ENCODE measurements at regions not wholly inside any gene's neighbourhood (a gene's known extent, or its start where the extent isn't known, plus 50 kb on each side); places are given as distances from the start of the nearest gene placed in this dataset.

DNA sequence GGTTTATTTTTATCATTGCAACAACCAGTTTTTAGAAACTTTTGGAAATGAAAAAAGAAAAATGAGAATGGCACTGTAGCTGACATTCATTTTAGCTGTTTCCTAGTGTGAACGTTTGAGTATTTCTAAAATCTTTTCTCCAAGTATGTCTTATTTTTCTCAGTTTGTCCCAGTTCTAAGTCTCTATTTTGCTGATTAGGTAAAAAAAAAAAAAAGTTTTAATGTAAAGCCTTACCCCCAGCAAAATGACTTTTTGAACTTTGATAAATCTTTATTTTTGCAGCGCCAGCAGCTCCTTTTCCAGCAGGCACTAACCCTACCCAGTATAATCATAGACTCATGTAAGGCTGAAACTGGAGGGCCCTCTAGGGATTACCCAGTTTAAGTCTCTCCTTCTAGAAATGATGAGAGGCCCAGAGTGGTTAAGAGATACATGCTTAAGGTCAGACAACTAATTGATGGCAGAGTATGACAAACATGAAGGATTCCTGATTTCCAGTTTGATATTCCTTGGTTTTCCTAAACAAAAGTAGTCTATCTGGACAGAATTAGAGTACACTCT is 84.3 kb upstream of the SLC4A4 start:
- DNase-seq (ENCODE audit: low spot score in 2 of 2) (no peak), ATAC-seq (ENCODE audit: low read depth) (no peak)
- Mint-ChIP-seq H3K9me3 (no peaks in the 10 kb centered on the region), H3K27me3 (peaks cover 6% of the 10 kb centered on the region), H3K4me1 (peaks cover 6% of the 10 kb centered on the region), H3K36me3 (no peaks in the 10 kb centered on the region), H3K27ac (no peak overlapping the region), H3K4me3 (no peak overlapping the region)

DNA sequence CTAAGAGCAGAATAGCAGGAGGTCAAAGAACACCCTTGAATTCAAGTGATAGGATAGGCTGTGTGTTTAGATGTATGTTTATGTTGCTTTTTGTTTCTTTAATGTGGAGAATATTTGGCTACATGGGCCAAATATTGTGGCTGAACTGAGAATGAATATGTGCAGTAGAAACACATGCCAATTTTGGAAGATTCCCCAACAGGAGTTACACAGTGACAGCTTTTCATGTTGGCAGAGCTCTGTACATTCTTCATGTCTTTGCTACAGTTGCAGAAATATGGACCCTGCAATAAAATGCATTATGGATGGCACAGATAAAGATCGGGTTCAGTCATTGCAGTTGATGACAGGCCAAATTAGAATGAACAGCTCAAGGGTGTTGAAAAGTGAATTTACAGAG is 82.8 kb upstream of the SLC4A4 start:
- H3K4me3 Mint-ChIP-seq, result no peak overlapping the region
- DNase-seq (ENCODE audit: low spot score in 2 of 2) (no peak), ATAC-seq (ENCODE audit: low read depth) (no peak)
- H3K27me3 Mint-ChIP-seq, result peaks cover 6% of the 10 kb centered on the region
- H3K4me1 Mint-ChIP-seq, result peaks cover 9% of the 10 kb centered on the region
- no peaks in the 10 kb centered on the region for H3K9me3 Mint-ChIP-seq
- H3K36me3 Mint-ChIP-seq, result no peaks in the 10 kb centered on the region
- H3K27ac Mint-ChIP-seq, result no peak overlapping the region

DNA sequence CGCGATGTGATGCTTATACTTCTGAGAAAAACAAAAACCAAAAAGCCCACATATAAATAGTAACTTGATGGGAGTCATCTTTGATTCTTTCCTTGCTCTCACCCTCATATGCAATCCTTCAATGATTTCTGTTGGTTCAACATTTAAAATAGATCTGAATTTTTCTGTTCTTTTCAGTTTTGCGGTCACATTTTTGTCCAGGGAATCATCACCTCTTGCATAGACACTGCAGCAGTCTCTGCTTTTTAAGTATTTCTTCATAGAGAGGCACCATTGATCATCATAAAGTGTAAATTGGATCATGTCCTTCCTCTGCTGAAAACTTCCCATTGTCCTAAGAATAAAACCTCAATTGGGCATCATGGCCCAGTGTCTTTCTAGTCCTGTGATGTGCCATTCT is 81.1 kb upstream of the SLC4A4 start:
- Mint-ChIP-seq H3K9me3 (no peaks in the 10 kb centered on the region), H3K36me3 (no peaks in the 10 kb centered on the region), H3K27me3 (peaks cover 6% of the 10 kb centered on the region), H3K27ac (no peak overlapping the region), H3K4me3 (no peak overlapping the region), H3K4me1 (peaks cover 14% of the 10 kb centered on the region)
- no peak for DNase-seq (ENCODE audit: low spot score in 2 of 2)
- ATAC-seq (ENCODE audit: low read depth), result no peak

DNA sequence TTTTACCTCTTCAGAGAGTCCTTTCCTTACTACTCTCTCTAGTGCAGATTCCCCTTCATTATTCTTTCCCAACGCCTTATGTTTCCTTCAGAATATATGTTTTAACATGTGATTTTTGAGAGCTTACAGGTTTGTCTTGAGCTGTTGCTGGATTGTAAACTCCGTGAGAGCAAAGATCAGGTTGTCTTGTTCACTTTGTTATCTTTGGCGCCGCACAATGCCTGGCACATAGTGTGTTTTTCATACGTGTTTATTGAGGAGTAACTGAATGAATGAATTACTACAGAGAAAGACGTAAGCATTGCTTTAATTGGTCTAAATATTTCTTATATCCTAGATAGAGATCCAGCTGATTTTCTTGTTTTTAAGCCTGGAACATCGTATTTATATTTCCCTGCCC is 80.5 kb upstream of the SLC4A4 start:
- H3K4me1 Mint-ChIP-seq, result peaks cover 14% of the 10 kb centered on the region
- no peak overlapping the region for H3K27ac Mint-ChIP-seq

DNA sequence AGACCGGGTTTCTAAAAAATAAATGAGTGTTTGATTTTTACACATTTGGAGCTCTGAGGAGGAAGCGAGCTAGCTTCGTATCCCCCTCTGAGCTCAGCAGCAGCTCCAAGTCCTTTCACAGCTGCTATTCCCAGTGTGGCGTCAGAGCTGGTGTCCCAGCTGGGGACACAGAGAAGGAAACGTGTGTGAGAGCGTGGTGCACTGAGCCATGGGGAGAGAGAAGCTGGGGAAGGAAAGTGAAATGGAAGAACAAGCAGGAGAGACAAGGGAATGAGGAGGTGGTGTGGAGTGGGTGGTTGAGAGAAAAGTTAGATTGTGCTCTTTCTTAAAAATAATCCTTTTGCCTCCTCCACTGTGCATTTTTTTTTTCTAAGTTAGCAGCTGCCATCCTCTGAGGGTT is 79.5 kb upstream of the SLC4A4 start:
- Mint-ChIP-seq H3K27ac (no peak overlapping the region), H3K36me3 (no peaks in the 10 kb centered on the region), H3K4me1 (peaks cover 8% of the 10 kb centered on the region), H3K4me3 (no peak overlapping the region), H3K27me3 (peaks cover 6% of the 10 kb centered on the region), H3K9me3 (no peaks in the 10 kb centered on the region)
- DNase-seq (ENCODE audit: low spot score in 2 of 2) (no peak), ATAC-seq (ENCODE audit: low read depth) (no peak)

More for the DNA sequence above, 80.5 kb upstream of the SLC4A4 start:
- no peaks in the 10 kb centered on the region for H3K36me3 Mint-ChIP-seq
- no peak for DNase-seq (ENCODE audit: low spot score in 2 of 2)
- no peak overlapping the region for H3K4me3 Mint-ChIP-seq
- H3K9me3 Mint-ChIP-seq, result no peaks in the 10 kb centered on the region
- no peak for ATAC-seq (ENCODE audit: low read depth)
- peaks cover 6% of the 10 kb centered on the region for H3K27me3 Mint-ChIP-seq

DNA sequence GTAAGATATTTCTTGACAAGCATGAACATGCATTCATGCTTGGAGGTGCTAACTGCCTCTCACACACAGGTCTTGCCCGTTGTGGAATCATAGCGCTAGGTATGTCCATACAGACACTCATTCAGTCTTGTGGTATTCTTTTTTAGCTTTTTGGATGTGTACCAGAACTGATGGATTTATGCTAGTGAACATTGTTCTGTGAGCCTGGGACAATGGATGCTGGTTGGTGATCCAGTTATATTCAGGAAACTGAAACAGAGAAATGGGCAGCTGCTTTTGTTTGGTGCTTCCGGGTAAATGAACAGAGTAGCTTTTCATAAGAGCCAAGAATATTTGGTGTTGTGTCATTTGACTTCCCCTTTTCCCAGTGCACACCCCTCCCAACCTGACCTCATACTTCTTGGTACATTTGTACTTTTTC is 78.9 kb upstream of the SLC4A4 start:
- ATAC-seq (ENCODE audit: low read depth) (no peak), DNase-seq (ENCODE audit: low spot score in 2 of 2) (no peak)
- Mint-ChIP-seq H3K9me3 (no peaks in the 10 kb centered on the region), H3K4me3 (no peak overlapping the region), H3K4me1 (peaks cover 8% of the 10 kb centered on the region), H3K27ac (no peak overlapping the region), H3K36me3 (no peaks in the 10 kb centered on the region), H3K27me3 (peaks cover 6% of the 10 kb centered on the region)

DNA sequence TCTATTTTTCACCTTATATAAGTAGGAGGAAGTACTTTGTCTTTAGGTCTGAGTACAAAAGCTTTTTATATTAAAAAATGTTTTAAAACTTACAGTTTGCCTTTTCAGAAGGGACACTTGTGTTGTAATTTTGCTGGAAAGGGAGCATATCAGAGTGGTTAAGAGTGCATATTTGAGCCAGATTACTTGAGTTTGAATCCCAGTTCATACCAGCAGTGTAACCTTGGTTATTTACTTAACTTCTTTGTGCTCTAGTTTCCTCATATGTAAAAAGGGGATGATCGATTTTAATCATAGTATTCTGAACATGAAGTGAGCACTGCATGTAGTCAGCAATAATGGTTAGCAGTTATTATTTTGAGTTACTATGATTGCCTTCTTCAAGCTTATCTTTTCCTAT is 78.3 kb upstream of the SLC4A4 start:
- no peak overlapping the region for H3K4me3 Mint-ChIP-seq

DNA sequence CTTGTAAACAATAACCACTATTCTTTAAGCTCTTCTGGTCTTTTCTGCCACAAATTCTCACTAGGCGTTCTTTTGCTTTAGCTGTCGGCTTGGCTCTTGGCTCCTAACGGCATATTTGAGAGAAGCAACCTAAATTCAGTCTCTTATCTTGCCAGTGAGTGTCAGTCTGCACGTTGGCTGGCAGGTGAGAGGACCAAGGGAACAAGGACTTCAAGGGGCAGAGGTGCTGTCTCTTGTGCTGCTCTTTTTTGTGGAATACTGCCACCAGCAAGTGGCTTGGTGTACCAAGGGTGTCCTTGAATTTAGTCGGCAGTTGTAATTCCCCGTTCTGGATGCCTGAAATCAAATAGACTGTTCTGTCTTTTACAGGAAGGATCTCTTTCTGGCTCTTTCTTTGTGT is 77.8 kb upstream of the SLC4A4 start:
- H3K4me1 Mint-ChIP-seq, result peaks cover 8% of the 10 kb centered on the region
- H3K36me3 Mint-ChIP-seq, result no peaks in the 10 kb centered on the region
- ATAC-seq (ENCODE audit: low read depth), result no peak
- peaks cover 6% of the 10 kb centered on the region for H3K27me3 Mint-ChIP-seq
- no peaks in the 10 kb centered on the region for H3K9me3 Mint-ChIP-seq
- DNase-seq (ENCODE audit: low spot score in 2 of 2), result no peak
- H3K27ac Mint-ChIP-seq, result no peak overlapping the region
- no peak overlapping the region for H3K4me3 Mint-ChIP-seq

More for the DNA sequence above, 78.3 kb upstream of the SLC4A4 start:
- H3K4me1 Mint-ChIP-seq, result peaks cover 8% of the 10 kb centered on the region
- H3K9me3 Mint-ChIP-seq, result no peaks in the 10 kb centered on the region
- ATAC-seq (ENCODE audit: low read depth), result no peak
- no peak overlapping the region for H3K27ac Mint-ChIP-seq
- H3K36me3 Mint-ChIP-seq, result no peaks in the 10 kb centered on the region
- H3K27me3 Mint-ChIP-seq, result peaks cover 6% of the 10 kb centered on the region
- DNase-seq (ENCODE audit: low spot score in 2 of 2), result no peak

DNA sequence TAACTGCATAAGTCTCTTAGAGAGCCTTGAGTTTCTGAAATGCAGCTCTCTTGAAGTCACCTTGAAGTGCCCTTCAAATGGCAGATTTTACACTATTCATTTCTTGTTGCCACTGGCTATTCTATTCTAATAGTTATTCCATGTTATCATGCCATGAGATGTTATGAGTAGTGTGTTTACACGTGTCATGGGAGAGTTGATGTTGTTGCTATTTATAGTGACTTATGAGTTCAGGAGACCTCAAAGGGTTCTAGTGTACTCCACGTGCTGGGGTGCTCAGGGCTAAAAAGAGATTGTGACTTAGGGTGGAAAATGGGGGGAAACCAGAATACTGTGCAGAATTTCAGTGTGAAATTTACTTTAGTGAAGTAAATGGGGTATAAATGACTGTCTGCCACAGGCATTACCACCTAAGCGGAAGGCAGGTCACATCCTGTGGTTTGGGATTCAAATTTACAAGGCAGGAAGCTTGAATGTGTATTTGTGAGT is 77.1 kb upstream of the SLC4A4 start:
- peaks cover 6% of the 10 kb centered on the region for H3K27me3 Mint-ChIP-seq
- DNase-seq (ENCODE audit: low spot score in 2 of 2), result no peak

DNA sequence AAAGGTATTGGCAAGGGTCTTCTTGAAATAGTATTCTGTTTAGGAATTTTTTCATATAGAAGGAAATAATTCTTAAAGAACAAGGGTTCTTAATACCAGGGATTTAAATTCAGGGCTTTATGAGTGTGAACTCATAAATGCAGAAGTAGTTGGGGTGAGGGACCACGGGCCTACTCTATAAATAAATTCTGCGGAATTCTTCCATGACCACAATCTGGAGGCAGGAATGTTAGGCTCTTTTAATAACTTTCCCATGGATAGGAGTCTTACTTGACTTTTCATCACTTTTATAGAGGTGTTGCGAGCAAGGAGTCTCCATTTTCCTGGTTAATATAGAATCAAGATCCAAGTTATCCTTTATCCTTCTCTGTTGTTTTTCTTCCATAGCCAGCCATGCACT is 76.7 kb upstream of the SLC4A4 start:
- ATAC-seq (ENCODE audit: low read depth) (no peak), DNase-seq (ENCODE audit: low spot score in 2 of 2) (no peak)
- Mint-ChIP-seq H3K4me3 (no peak overlapping the region), H3K36me3 (no peaks in the 10 kb centered on the region), H3K4me1 (peaks cover 8% of the 10 kb centered on the region), H3K9me3 (no peaks in the 10 kb centered on the region), H3K27me3 (peaks cover 7% of the 10 kb centered on the region), H3K27ac (no peak overlapping the region)

More for the DNA sequence above, 77.1 kb upstream of the SLC4A4 start:
- Mint-ChIP-seq H3K4me3 (no peak overlapping the region), H3K27ac (no peak overlapping the region), H3K9me3 (no peaks in the 10 kb centered on the region), H3K36me3 (no peaks in the 10 kb centered on the region), H3K4me1 (peaks cover 8% of the 10 kb centered on the region)
- ATAC-seq (ENCODE audit: low read depth), result no peak

DNA sequence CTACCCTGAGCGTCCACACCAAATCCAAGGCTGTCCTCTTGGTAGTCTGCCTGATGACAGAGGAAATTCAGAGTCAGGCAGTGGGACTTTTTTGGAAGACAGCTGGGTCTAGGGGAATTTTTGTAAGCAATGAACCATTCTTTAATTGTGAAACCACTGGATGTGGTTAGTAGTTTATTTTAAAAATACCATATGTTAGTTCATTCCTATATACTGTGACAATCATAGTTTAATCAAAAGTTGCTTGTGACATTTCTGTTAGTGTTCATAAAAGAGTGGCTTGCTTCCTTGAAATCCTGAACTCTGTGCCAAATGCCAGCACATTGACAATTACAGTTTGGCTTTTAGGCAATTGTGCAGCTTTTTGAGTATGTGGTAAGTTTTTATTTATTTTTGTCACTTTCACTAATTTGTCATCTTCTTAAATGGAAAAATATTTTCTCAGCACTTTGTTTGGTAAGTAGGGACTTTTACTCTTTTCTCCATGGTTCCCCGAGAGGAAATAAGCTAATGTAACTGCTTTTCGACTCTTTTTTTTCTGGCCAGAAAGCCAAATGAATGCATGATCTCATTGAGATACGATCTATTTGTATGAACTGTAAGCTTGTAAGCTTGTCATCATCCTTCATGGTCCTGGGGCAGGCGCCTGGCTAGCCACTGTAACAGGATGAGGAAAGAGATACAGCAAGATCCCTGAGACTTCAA is 72.6 kb upstream of the SLC4A4 start:
- no peaks in the 10 kb centered on the region for H3K9me3 Mint-ChIP-seq

DNA sequence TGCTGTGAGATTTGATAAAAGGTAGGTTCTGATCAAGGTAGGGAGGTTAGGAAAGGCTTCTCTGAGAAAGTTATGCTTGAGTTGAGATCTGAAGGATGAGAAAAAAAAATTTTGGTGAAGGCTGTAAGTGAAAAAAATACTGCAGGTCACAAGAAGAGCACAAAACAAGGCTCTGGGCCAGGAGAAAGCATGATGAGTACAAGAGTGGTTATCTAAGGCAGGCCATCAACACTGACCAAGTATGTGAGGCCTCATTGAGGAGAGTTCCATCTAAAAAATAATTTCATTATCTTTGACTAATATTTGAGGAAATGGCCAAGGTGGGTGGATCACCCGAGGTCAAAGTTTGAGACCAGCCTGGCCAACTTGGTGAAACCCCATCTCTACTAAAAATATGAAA is 71.6 kb upstream of the SLC4A4 start:
- Mint-ChIP-seq H3K27ac (no peak overlapping the region), H3K4me1 (no peaks in the 10 kb centered on the region), H3K36me3 (no peaks in the 10 kb centered on the region), H3K9me3 (no peaks in the 10 kb centered on the region), H3K4me3 (no peak overlapping the region), H3K27me3 (peaks cover 6% of the 10 kb centered on the region)
- DNase-seq (ENCODE audit: low spot score in 2 of 2), result no peak
- no peak for ATAC-seq (ENCODE audit: low read depth)

More for the DNA sequence above, 72.6 kb upstream of the SLC4A4 start:
- Mint-ChIP-seq H3K27me3 (peaks cover 4% of the 10 kb centered on the region), H3K27ac (no peak overlapping the region), H3K36me3 (no peaks in the 10 kb centered on the region), H3K4me3 (no peak overlapping the region), H3K4me1 (peaks cover 5% of the 10 kb centered on the region)
- DNase-seq (ENCODE audit: low spot score in 2 of 2) (no peak), ATAC-seq (ENCODE audit: low read depth) (no peak)

DNA sequence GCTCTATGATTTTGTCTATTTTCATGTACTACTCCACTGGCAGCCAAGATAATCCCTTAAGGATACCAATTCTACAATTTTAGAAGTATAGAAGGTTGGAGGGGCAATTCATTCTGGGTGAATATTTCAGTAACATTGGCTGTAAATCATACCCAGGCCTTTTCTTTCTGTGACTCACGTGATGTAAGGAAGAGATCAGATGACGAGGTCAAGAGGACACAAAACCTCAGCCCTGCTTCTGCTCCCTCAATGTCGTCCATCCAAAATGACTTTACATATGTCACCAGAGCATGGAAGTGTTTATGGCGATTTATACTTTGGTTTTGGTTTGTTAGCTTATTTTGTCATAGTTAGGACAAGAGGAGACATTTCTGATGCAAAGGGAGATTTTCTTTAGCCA is 70.7 kb upstream of the SLC4A4 start:
- H3K27ac Mint-ChIP-seq, result no peak overlapping the region
- no peak for ATAC-seq (ENCODE audit: low read depth)
- H3K27me3 Mint-ChIP-seq, result peaks cover 7% of the 10 kb centered on the region
- no peaks in the 10 kb centered on the region for H3K9me3 Mint-ChIP-seq
- no peaks in the 10 kb centered on the region for H3K4me1 Mint-ChIP-seq
- no peak for DNase-seq (ENCODE audit: low spot score in 2 of 2)
- no peaks in the 10 kb centered on the region for H3K36me3 Mint-ChIP-seq
- H3K4me3 Mint-ChIP-seq, result no peak overlapping the region

DNA sequence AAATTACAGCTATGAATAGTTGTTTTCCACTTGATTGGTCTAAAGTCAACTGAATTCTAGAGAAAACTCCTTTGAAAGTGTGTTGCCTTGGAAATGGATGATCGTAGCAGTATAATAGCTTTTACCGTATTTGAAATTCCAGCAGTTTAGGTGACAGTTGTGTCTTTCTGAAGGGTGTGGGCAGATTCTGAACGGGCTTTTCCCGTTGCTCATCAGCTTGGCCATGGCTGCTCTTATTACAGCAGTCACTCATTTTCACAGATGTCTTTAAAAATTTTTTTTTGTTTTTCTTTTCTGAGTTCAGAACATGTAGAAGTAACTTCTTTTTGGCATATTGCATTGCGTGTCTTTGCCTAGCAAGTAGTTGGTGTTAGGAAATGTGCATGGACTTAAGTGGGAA is 69.6 kb upstream of the SLC4A4 start:
- no peak overlapping the region for H3K27ac Mint-ChIP-seq
- no peaks in the 10 kb centered on the region for H3K4me1 Mint-ChIP-seq
- ATAC-seq (ENCODE audit: low read depth) (no peak), DNase-seq (ENCODE audit: low spot score in 2 of 2) (no peak)
- no peaks in the 10 kb centered on the region for H3K9me3 Mint-ChIP-seq
- H3K36me3 Mint-ChIP-seq, result no peaks in the 10 kb centered on the region
- peaks cover 7% of the 10 kb centered on the region for H3K27me3 Mint-ChIP-seq
- H3K4me3 Mint-ChIP-seq, result no peak overlapping the region

DNA sequence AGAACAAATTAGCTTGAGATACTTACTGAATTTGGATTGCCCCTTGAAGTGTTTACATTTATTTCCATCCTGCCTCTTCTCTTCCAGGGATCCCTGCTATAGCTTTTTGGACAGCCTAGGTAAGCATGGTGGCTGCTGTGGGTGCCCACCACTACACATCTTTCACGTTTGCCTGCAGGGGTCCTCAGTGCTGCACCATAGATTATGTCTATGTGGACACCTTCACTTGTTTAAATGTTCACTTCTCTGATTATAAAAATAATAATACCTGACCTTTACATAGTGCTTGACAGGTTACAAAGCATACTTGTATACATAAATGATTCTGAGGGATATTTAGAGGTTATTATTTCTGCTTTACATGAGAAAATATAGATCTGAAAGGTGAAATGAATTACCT is 67.9 kb upstream of the SLC4A4 start:
- DNase-seq (ENCODE audit: low spot score in 2 of 2) (no peak), ATAC-seq (ENCODE audit: low read depth) (no peak)
- Mint-ChIP-seq H3K27me3 (peaks cover 7% of the 10 kb centered on the region), H3K4me3 (no peak overlapping the region), H3K27ac (no peak overlapping the region), H3K4me1 (peaks cover 9% of the 10 kb centered on the region), H3K36me3 (no peaks in the 10 kb centered on the region), H3K9me3 (no peaks in the 10 kb centered on the region)
